ENCODE measurements at regions not wholly inside any gene's neighbourhood (a gene's known extent, or its start where the extent isn't known, plus 50 kb on each side); places are given as distances from the start of the nearest gene placed in this dataset.
"Not testable (repeated sequence)": the region's sequence is repeated elsewhere in the genome, so short reads cannot be mapped to it uniquely, and the experiment has no call there.

DNA sequence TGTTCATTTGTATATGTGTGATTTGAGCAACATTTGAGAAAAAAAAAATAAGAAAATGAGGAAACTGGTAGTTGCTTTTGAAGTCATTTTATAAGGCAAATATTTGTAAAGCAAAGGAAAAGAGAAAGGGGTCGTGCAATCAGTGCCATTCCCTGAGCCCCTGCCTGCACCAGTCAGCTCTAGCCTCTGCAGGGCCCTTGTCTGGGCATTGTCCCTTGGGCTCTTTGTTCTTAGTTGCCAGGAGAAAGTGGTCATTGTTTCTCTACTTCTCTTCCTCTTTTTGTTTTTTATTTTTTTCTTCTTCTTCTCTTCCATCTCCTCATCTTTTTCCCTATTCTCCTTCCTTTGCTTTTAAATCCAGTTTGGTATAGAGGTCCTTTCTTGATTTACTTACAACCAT is 175.3 kb upstream of the CREB1 start:
- DNase-seq (ENCODE audit: low read depth in 3 of 3, low spot score in 2 of 3) = no peak

DNA sequence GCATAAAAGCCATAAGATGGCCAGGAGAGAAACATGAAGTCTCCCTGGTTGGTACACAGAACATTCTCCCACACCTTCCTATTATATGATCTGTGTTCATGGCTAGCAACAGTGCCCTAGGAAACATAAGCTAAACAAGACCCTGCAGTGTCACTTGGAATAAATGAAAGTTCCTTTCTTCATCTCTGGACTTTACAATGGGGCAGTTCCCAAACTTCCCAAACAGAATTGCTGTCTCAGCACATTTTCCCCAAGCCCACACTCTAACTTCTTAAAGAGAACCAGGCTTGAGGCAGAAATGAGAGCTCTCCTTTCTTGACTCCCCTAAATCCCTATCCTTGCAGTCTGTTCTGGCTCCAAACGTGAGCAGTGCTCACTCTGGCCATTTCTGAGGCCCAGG is 173.2 kb upstream of the CREB1 start:
- DNase-seq (ENCODE audit: low read depth in 3 of 3, low spot score in 2 of 3) = no peak

DNA sequence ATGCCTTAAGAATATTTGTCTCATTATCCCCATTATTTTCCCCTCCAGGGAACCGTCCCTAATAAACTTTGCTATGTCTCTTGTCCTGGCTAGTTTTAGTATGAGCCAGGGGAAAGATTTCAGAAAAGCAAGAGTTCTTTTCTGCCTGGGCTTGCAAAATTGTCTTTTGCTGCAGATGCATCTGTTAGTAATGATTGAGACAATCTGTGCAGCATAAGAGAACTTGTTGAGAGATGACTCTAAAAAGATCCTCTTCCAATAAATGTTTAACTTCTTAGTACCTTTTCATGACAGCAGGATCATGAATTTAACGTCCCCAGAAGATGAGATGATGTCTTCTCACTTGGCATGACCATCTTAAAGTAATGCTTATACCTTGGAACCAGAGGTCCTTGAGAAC is 172.5 kb upstream of the CREB1 start:
- no peak for DNase-seq (ENCODE audit: low read depth in 3 of 3, low spot score in 2 of 3)

- no peak for DNase-seq (ENCODE audit: low read depth in 3 of 3, low spot score in 2 of 3)
Measured at GRCh38 chr2:207362716-207363115, 167.0 kb upstream of the CREB1 start.

- no peak for DNase-seq (ENCODE audit: low read depth in 3 of 3, low spot score in 2 of 3)
Measured at GRCh38 chr2:207363761-207364290, 165.9 kb upstream of the CREB1 start.

DNA sequence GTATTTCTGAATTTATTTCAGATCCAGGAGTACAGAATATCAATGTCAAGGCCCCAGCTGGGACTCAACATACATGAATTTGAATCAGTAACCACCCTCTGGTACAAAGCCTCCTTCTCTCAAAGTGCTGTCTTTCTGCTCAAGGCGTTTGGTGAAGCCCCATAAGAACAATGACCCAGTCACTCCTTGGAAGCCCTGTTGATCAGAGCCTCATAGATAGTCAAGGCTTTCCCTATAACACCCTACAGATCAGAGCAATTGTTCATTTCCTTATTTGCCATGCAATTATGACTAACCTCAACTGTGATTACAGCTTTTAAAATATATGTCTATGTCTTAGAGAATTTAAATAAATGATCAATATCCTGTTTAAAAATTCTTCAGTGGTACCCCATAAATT is 159.1 kb upstream of the CREB1 start:
- no peak for DNase-seq (ENCODE audit: low read depth in 3 of 3, low spot score in 2 of 3)

DNA sequence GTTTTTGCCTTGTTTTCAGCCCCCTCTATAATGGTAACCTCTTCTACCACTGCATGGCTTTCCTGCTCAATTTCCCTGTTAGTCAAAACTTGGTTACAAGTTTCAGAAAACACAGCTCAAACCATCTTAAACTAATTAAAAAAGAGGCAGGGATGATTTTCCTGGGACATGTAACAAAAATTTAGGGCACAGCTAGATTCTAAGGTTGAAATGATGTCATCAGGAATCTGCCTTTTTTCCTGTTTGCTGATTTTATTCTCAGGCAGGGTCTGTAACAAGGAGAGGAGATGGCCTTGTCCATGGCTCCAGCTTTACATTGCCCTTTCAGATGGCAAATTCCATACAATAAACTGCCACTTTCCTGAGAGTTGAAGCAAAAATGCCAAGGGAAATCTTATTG is 157.9 kb upstream of the CREB1 start:
- no peak for DNase-seq (ENCODE audit: low read depth in 3 of 3, low spot score in 2 of 3)

DNA sequence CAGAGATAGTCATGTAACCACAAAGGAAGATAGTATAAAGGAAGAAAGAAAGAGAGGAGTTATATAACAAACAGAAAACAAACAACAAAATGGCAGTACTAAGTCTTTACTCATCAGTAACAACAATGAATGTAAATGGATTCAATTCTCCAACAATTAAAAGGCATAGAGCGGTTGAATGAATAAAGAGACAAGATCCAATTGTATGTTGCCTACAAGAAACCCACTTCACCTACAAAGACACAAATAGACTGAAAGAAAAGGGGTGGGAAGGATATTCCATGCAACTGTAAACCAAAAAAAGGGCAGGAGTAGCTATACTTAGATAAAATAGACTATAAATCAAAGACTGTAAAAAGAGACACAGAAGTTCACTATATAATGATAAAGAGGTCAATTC is 157.3 kb upstream of the CREB1 start:
- DNase-seq (ENCODE audit: low read depth in 3 of 3, low spot score in 2 of 3) = no peak

DNA sequence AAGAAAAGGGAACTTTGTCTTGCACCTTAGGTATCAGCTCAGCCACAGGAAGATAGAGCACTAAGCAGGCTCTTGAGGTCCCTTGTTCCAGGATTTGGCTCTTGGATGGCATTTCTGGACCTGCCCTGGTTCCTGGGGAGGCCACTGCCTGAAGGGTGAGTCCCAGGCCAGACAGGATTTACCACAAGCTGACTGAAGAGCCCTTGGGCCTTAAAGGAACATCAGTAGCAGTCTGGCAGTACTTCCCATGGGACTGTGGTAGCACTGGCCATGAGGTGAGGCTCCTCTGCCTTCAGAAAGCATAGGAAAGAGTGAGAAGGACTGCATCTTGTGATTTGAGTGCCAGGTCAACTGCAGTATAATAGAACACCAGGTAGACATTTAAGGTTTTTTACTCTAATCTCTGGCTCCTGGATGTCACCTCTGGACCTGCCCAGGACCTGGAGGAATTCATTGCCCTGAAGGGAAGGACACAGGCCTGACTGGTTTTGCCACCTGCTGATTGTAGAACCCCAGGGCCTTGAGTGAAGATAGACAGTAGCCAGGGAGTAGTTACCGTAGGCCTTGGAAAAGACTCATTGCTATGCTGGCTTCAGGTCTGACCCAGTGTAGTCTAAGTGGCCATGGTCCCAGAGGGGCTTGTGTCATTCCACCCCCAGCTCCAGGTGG is 154.4 kb upstream of the CREB1 start:
- no peak for DNase-seq (ENCODE audit: low read depth in 3 of 3, low spot score in 2 of 3)

DNA sequence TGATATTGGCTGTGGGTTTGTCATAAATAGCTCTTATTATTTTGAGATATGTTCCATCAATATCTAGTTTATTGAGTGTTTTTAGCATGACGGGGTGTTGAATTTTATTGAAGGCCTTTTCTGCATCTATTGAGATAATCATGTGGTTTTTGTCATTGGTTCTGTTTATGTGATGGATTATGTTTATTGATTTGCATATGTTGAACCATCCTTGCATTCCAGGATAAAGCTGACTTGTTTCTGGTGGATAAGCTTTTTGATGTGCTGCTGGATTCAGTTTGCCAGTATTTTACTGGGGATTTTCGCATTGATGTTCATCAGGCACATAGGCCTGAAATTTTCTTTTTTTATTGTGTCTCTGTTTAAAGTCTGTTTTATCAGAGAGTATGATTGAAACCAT is 151.1 kb upstream of the CREB1 start:
- DNase-seq (ENCODE audit: low read depth in 3 of 3, low spot score in 2 of 3) = not testable (repeated sequence)

- DNase-seq (ENCODE audit: low read depth in 3 of 3, low spot score in 2 of 3) = no peak
Measured at GRCh38 chr2:207385076-207385475, 144.7 kb upstream of the CREB1 start.

- no peak for DNase-seq (ENCODE audit: low read depth in 3 of 3, low spot score in 2 of 3)
Measured at GRCh38 chr2:207385903-207386302, 143.9 kb upstream of the CREB1 start.

- no peak for DNase-seq (ENCODE audit: low read depth in 3 of 3, low spot score in 2 of 3)
Measured at GRCh38 chr2:207387001-207387571, 142.7 kb upstream of the CREB1 start.

DNA sequence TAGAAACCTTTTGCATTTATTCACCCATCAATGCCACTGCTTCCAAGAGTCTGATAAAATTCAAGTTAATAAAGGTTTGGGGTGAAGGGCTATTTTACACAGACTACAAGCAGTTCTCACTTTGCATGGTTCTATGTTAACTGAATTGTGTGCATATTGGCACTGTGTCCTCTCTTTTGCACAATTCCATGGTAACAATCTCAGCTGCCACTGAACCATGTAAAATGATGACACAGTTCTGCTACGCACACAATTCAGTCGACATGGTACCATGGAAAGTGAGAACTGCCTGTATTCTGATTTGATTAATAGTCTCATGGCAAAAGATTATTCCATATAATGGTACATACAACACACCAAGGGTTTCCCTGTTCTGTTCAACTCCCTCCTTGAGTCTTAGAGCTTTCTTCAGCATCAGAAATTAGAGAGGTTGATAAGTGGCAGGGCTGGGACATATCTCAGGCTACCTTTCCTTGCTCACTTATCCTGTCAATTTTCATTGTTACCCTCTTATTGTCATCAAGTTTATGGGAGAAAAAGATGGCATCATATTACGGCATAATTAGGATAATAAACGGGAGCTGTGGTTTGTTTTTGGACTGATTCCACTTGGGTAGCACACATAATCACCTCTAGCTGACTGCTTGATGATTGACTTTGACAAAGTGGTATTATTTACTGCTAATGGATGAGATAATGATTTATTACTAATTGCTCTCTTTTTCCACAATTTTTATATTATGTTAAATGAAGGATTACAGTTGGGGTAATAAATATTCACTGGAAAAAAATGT is 139.3 kb upstream of the CREB1 start:
- DNase-seq (ENCODE audit: low read depth in 3 of 3, low spot score in 2 of 3) = no peak

DNA sequence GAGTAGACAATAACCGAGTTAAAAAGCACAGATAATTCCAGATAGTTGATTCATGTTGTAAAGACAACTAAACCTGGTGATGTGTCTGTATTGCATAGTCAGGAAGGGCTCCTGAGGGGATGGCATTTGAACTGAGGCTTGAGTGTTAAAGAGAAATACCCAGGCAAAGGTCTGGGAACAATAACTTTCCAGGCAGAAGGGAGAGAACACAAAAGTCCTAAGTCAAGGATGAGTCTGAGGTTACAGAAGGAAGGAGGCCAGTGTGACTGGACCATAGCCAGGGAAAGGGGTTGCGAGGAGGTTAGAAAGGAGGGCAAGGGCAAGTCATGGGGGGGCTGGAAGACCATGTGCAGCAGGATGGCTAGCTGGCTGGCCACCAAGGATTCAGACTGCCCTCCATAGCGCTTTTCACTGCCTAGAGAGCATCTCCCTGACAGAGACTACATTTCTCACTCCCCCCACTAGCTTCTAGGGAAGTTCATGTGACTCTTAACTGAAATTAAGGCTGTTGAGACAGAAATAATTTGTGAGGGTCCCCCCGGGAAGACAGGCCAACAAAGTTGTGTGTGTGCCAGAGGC is 135.5 kb upstream of the CREB1 start:
- no peak for DNase-seq (ENCODE audit: low read depth in 3 of 3, low spot score in 2 of 3)

- no peak for DNase-seq (ENCODE audit: low read depth in 3 of 3, low spot score in 2 of 3)
Measured at GRCh38 chr2:207394812-207395534, 134.8 kb upstream of the CREB1 start.

- no peak for DNase-seq (ENCODE audit: low read depth in 3 of 3, low spot score in 2 of 3)
Measured at GRCh38 chr2:207395535-207396251, 134.1 kb upstream of the CREB1 start.

DNA sequence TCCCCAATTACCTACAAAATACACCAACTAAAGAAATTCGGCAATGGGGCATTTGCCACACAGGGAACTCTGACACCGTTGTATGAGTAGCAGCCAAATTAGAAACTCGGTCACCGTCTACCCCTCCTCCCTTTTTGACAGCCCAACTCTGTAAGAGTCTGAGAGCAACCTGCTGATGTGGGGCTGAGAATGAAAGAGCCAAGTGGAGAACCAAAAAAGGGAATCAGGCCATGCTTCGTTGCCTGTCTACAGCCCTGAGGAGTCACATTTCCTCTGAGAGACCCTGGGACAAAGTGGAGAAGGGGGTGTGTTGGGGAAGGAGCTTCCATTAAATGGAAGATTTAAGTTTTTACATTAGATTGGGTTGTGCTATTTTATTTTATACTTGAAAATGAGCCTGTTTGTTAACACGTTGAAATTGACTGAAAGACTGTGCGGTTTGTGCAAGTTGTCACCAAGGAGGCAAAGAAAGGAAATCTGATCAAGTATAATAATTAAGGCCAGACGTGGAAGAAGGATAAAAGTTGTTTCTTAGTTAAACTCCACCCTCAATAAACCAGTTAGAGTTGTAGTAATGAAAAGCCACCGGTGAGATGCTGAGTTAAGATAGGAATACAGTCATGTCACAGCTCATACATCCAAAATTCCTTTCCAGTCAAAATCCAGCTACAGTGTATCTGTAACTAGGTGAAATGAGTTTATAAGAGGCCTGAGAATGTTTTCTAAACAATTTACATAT is 131.7 kb upstream of the CREB1 start:
- DNase-seq (ENCODE audit: low read depth in 3 of 3, low spot score in 2 of 3) = no peak

DNA sequence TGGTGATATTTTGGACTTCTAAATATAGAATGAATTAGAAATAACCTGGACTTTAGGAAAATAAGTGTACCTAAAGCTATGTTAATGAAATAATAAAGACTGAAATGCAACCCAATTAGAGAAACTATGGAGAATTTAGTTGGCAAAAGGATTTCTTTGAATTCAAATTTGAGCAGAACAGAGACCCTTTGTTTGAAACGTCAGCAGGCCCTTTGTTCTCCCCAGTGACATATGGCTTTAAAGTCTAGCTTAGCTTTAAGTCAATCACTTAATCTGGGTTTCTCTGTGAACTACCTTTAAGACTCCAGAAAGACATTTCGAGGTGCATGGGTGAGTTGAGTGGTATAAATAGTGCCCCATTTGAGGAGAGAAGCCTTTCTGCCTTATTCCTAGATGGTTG is 130.5 kb upstream of the CREB1 start:
- DNase-seq (ENCODE audit: low read depth in 3 of 3, low spot score in 2 of 3) = no peak

- no peak for DNase-seq (ENCODE audit: low read depth in 3 of 3, low spot score in 2 of 3)
Measured at GRCh38 chr2:207401338-207401737, 128.4 kb upstream of the CREB1 start.

Data from right renal cortex interstitium (tissue), 3 donors.